SK-N-SH (cell line): ENCODE measurements at regions not wholly inside any gene's neighbourhood (a gene's known extent, or its start where the extent isn't known, plus 50 kb on each side); places are given as distances from the start of the nearest gene placed in this dataset.

Experiments used
- CTCF ChIP-seq: fragments of 200-600 bp; sonication (generic); IDR thresholded peaks from 2 replicates; pipeline ENCODE4 v1.6.1; 2017; ENCODE audit warnings: antibody characterized with exemption, mild to moderate bottlenecking, moderate library complexity
- EP300 ChIP-seq, 2 experiments: IDR thresholded peaks; 2 replicates each; pipeline versions ENCODE4 v1.4.0 to v1.6.1; 2012; ENCODE audit warnings: borderline replicate concordance in 1 of 2, low read depth in 1 of 2, low read length in 1 of 2
- EZH2phosphoT487 ChIP-seq: fragments of 200-600 bp; sonication (generic); IDR thresholded peaks from 2 replicates; pipeline ENCODE4 v1.6.1; 2017; ENCODE audit warnings: low read depth, mixed run types, mild to moderate bottlenecking, antibody characterized with exemption, moderate library complexity, borderline replicate concordance
- FOSL2 ChIP-seq: IDR thresholded peaks from 2 replicates; pipeline ENCODE4 v1.4.0; 2012; ENCODE audit warnings: low read depth, mild to moderate bottlenecking, moderate library complexity, borderline replicate concordance
- JUND ChIP-seq: IDR thresholded peaks from 2 replicates; pipeline ENCODE4 v1.4.0; 2012
- MXI1 ChIP-seq: IDR thresholded peaks from 2 replicates; pipeline ENCODE4 v1.6.1; 2012; ENCODE audit warnings: mild to moderate bottlenecking, low read depth, low read length, improper control_type of control experiment
- NRF1 ChIP-seq: IDR thresholded peaks from 2 replicates; pipeline ENCODE4 v1.6.1; 2012; ENCODE audit warnings: low read depth, mild to moderate bottlenecking, low read length
- POLR2AphosphoS5 ChIP-seq: IDR thresholded peaks from 2 replicates; pipeline ENCODE4 v1.6.1; 2012; ENCODE audit warnings: low read depth, low read length
- RCOR1 ChIP-seq: fragments of 150-350 bp; IDR thresholded peaks from 2 replicates; pipeline ENCODE4 v1.6.1; 2017; ENCODE audit warnings: antibody characterized with exemption, low read length
- TEAD4 ChIP-seq: IDR thresholded peaks from 2 replicates; pipeline ENCODE4 v1.4.0; 2012; ENCODE audit warnings: mild to moderate bottlenecking, borderline replicate concordance; ENCODE audit not compliant: insufficient read depth
- TF ChIP-seq, protein P1 (sequence below): IDR thresholded peaks from 2 replicates; pipeline ENCODE4 v1.4.0; 2012; ENCODE audit warnings: low read depth
- TF ChIP-seq, protein P2 (sequence below): IDR thresholded peaks from 2 replicates; pipeline ENCODE4; 2012

GRCh38 chr2:186426153-186427016, 59.7 kb upstream of the ZC3H15 start:
- TF ChIP-seq EZH2phosphoT487 = no peak
- no peak for TF ChIP-seq EP300 (IDR thresholded peaks at IDR 0.05; ENCODE audit: borderline replicate concordance in 1 of 2, low read depth in 1 of 2, low read length in 1 of 2)
- no peak for TF ChIP-seq RCOR1
- TF ChIP-seq CTCF = no peak
- no peak for TF ChIP-seq POLR2AphosphoS5
- TF ChIP-seq, protein P1, sequence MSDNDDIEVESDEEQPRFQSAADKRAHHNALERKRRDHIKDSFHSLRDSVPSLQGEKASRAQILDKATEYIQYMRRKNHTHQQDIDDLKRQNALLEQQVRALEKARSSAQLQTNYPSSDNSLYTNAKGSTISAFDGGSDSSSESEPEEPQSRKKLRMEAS = no peak
- TF ChIP-seq TEAD4 = no peak
- TF ChIP-seq, protein P2, sequence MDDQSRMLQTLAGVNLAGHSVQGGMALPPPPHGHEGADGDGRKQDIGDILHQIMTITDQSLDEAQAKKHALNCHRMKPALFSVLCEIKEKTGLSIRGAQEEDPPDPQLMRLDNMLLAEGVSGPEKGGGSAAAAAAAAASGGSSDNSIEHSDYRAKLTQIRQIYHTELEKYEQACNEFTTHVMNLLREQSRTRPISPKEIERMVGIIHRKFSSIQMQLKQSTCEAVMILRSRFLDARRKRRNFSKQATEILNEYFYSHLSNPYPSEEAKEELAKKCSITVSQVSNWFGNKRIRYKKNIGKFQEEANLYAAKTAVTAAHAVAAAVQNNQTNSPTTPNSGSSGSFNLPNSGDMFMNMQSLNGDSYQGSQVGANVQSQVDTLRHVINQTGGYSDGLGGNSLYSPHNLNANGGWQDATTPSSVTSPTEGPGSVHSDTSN = no peak
- TF ChIP-seq NRF1 = no peak
- no peak for TF ChIP-seq JUND
- no peak for TF ChIP-seq FOSL2
- TF ChIP-seq MXI1 = no peak
